Stimulated activated effector memory CD8-positive, alpha-beta T cell treated with anti-CD3 and anti-CD28 coated beads, Interleukin-12 subunit alpha, Interleukin-12 subunit beta, amount 100 ng/mL, for 72 hours (primary cell): ENCODE measurements at regions not wholly inside any gene's neighbourhood (a gene's known extent, or its start where the extent isn't known, plus 50 kb on each side); places are given as distances from the start of the nearest gene placed in this dataset.

Experiments used
- ATAC-seq: fragments of 150-1000 bp; cut with Tn5 transposase; 2 replicates; pipeline ENCODE4 v1.10.0; 2021
- DNase-seq, 2 donors: peaks; one replicate each; pipeline ENCODE4 v3.0.0; 2021 to 2022; ENCODE audit warnings: low spot score in 2 of 2
- H3K27ac Mint-ChIP-seq: one replicate; pipeline ENCODE4 v1.8.0; 2022; ENCODE audit warnings: mild to moderate bottlenecking, mixed read lengths
- H3K36me3 Mint-ChIP-seq: one replicate; pipeline ENCODE4 v1.8.0; 2022; ENCODE audit warnings: mild to moderate bottlenecking, mixed read lengths
- H3K4me1 Mint-ChIP-seq: one replicate; pipeline ENCODE4 v1.8.0; 2022; ENCODE audit warnings: mixed read lengths
- H3K4me3 Mint-ChIP-seq: one replicate; pipeline ENCODE4 v1.8.0; 2022; ENCODE audit warnings: mild to moderate bottlenecking, mixed read lengths
- H3K9me3 Mint-ChIP-seq: one replicate; pipeline ENCODE4 v1.8.0; 2022; ENCODE audit warnings: mixed read lengths

DNA sequence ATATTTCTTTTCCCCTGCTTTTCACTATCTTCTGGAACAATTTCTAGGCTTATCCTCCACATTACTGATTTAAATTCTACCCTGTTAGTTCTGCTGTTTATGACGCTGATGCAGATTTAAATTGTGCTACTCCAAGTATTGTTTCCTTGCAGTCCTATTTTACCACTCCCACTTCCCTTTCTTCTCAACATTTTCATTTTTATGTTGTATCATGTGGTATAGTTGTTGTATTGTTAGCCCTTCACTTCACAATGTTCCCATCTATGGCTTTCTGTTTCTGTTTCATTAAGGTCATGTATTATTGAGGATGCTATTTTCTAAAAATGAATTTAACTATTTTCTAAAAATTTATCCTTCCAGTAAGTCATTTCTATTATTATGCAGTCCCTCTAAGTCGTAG lies 254.4 kb downstream of the NDUFS4 start:
- no peak for DNase-seq
- Mint-ChIP-seq H3K4me1 (no peaks in the 10 kb centered on the region), H3K4me3 (no peak overlapping the region), H3K9me3 (peaks cover 3% of the 10 kb centered on the region), H3K27ac (no peak overlapping the region), H3K36me3 (no peaks in the 10 kb centered on the region)
- ATAC-seq = no peak

DNA sequence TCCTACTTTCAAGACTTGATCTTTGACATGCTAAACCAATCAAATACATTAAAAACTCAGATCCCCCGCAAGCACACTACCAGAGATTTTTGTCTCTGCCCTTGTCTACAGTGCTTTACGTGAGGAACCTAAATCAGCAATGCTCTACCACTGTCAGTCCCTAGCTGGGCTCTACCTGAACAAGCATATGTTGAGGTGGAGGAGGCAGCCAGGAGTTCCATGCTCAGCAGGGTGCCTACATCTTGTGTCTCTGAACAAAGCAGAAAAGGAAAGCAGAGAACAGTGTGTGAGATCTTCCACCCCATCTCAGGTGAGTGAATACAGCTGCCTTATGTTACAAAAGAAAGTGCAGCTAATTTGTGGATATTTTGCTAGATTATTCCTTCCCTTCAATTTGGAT lies 255.0 kb downstream of the NDUFS4 start:
- Mint-ChIP-seq H3K27ac (no peak overlapping the region), H3K4me3 (no peak overlapping the region), H3K4me1 (no peaks in the 10 kb centered on the region), H3K9me3 (no peaks in the 10 kb centered on the region), H3K36me3 (no peaks in the 10 kb centered on the region)
- no peak for DNase-seq
- no peak for ATAC-seq

DNA sequence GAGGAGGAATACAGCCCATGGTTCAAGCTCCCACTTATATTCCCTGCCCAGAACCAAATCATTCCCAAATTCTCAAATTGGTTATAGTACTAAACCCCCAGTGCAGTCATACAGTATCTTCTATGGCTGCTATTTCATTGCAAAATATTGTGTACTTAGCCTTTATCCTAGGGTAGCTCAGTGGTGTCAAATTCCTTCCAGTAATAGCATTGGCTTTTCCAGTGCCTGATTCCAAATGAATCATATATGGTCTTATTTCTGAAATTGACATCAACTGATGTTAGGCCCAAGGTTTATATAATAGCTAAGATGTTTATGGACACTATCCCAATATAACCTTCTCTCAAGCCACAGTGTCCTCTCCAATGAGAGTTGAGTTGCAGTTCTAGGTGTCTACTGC lies 256.7 kb downstream of the NDUFS4 start:
- no peak for ATAC-seq
- Mint-ChIP-seq H3K9me3 (no peaks in the 10 kb centered on the region), H3K4me3 (no peak overlapping the region), H3K4me1 (no peaks in the 10 kb centered on the region), H3K27ac (no peak overlapping the region), H3K36me3 (no peaks in the 10 kb centered on the region)
- DNase-seq = no peak

DNA sequence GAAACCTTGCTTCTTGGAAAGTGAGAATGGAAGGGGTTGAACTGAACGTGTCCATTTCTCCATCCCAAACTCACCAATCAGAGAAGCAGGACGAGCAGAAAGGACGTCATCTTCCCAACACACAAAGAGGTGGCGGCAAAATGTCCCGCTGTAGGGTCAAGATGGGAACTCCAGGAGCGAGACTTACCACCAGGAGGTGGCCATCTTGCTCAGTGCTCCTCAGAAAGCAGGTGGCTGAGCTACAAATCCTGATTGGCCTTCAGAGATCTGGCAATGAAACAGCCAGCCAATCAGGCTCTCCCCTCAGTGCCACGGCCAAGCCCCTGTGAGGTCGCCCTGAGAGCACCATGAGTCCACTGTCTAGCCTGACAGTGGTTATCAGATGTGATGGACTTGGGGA lies 259.0 kb downstream of the NDUFS4 start:
- Mint-ChIP-seq H3K9me3 (no peaks in the 10 kb centered on the region), H3K4me1 (no peaks in the 10 kb centered on the region), H3K4me3 (no peak overlapping the region), H3K27ac (no peak overlapping the region), H3K36me3 (no peaks in the 10 kb centered on the region)
- ATAC-seq (no peak), DNase-seq (no peak)

DNA sequence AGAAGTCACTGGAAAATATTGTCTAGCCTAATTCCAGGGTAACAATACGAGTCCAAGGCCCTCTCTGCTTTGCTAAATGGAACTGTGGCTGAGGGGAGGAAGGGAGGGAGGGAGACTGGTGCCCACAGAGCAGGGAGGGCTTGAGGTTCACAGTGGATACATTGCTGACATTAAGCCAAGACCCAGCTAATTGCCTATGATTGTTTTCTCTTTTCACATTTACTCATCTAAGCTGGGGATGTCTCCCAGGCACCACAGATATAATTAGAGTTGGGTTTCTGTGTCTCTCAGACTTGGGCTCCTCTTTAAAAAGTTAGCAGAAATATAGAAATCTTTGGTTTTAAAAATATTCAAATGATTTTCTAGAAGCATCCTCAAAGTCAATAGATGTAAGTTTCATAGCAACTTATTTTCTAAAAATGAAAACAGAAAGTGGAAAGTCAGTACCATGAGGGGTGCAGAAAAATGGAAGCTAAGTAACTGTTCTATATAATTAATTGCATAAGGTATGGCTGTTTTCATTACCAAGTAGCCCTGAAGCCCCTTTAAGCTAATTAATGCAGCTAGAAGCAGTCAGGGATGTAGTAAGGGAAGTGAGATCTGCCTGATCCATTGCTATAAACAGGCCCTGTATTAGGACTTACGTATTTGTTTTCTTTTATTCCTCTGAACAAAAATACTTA lies 259.8 kb downstream of the NDUFS4 start:
- no peaks in the 10 kb centered on the region for H3K4me1 Mint-ChIP-seq
- ATAC-seq = no peak
- no peak overlapping the region for H3K4me3 Mint-ChIP-seq
- H3K27ac Mint-ChIP-seq = no peak overlapping the region
- H3K36me3 Mint-ChIP-seq = no peaks in the 10 kb centered on the region
- no peaks in the 10 kb centered on the region for H3K9me3 Mint-ChIP-seq
- DNase-seq = no peak

DNA sequence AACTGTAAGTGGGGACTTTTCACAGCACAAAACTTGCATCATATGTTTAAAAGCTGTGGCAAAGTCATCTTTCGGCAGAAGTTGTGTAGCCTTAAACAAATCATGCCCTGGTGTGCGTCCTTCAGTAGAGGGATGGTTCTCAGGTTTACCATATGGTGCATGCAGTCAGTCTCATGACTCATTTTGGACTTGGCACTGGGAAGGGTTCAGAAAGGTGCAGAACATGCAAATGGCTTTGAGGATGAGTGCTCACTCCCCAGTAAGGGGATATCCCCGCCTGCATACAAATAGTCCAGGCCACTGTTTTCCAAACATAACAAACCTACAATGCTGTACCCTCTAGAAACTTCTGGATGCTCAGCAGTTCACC lies 260.3 kb downstream of the NDUFS4 start:
- Mint-ChIP-seq H3K9me3 (no peaks in the 10 kb centered on the region), H3K27ac (no peak overlapping the region), H3K4me1 (no peaks in the 10 kb centered on the region), H3K36me3 (no peaks in the 10 kb centered on the region), H3K4me3 (no peak overlapping the region)
- no peak for DNase-seq
- ATAC-seq = no peak

DNA sequence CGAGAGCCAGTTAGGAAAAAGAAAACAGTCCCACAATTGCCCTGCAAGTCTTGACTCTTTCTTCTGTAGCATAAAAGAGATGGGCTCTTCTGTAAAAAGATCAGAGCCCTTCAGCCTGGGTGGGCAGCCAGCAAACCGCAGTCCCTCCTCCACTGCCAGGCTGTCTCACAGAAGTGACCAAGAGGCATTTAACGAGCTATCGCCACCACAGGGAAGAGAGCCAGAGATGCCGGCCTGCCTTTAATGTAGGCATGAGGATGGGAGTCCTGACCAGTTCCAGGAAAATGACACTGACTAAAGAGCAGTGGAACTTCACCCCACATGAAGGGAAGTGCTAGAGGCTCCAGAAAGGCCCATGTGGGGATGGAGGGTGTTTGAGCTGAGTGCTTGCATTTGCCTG lies 264.6 kb downstream of the NDUFS4 start:
- H3K36me3 Mint-ChIP-seq = no peaks in the 10 kb centered on the region
- H3K4me1 Mint-ChIP-seq = no peaks in the 10 kb centered on the region
- no peak overlapping the region for H3K4me3 Mint-ChIP-seq
- H3K9me3 Mint-ChIP-seq = no peaks in the 10 kb centered on the region
- H3K27ac Mint-ChIP-seq = no peak overlapping the region
- DNase-seq (no peak), ATAC-seq (no peak)

DNA sequence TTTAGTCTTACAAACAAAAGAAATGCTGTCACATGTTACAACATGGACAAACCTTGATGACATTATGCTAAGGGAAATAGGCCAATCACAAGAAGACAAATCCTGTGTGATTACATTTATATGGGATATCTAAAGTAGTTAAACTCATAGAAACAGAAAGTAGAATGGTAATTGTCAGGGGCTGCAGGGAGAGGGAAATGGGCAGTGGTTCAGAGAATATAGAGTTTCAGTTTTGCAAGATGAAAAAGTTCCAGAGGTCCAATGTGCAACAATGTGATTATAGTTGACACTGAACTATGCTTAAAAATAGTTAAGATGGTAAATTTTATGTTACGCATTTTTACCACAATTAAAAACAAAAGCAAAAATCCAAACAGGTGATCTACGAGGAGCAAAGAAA lies 265.5 kb downstream of the NDUFS4 start:
- no peaks in the 10 kb centered on the region for H3K36me3 Mint-ChIP-seq
- no peaks in the 10 kb centered on the region for H3K9me3 Mint-ChIP-seq
- no peak overlapping the region for H3K27ac Mint-ChIP-seq
- no peak overlapping the region for H3K4me3 Mint-ChIP-seq
- no peak for DNase-seq
- no peak for ATAC-seq
- no peaks in the 10 kb centered on the region for H3K4me1 Mint-ChIP-seq

DNA sequence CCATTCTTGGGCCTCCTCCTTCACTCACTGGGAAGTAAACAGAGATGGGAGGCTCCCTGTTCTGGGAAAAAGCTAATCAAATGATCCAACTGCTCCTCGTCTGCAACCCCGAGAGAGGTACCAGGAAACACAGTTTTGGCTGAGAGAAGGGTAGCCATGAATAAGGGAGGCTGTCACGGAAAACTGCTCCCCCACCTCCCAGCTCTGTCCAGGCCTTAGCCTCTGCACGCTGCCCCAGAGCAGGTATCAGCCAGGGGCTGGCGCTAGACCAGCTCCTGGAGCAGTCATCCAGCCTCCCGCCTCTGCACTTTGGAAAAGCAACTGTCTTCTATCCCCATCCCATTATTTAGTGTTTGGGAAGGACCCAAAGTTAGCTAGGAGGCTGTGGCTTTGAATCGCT lies 266.1 kb downstream of the NDUFS4 start:
- no peaks in the 10 kb centered on the region for H3K4me1 Mint-ChIP-seq
- H3K9me3 Mint-ChIP-seq = no peaks in the 10 kb centered on the region
- no peak overlapping the region for H3K4me3 Mint-ChIP-seq
- H3K36me3 Mint-ChIP-seq = no peaks in the 10 kb centered on the region
- ATAC-seq (no peak), DNase-seq (no peak)
- H3K27ac Mint-ChIP-seq = no peak overlapping the region

DNA sequence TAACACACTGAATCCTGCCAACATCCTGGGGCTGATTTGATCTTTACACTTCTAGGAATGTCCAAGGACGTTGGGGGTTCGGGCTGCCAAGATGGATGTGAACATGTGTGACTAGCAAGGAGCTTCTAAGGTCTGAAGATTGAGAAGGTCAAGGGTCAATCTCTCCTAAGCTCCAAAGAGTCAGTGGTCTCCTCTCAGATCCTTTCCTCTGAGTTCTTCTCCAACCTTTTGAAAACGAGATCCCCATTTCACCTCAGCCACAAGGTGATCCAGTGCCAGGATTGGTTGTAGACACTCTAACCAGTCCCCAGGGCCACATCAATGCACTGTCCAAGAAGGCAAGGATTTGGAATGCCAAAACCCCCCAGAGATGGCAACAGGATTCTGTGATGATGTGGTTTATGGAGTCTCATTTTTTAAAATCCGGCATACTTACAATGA lies 266.8 kb downstream of the NDUFS4 start:
- DNase-seq (no peak), ATAC-seq (no peak)
- no peaks in the 10 kb centered on the region for H3K36me3 Mint-ChIP-seq
- no peak overlapping the region for H3K4me3 Mint-ChIP-seq
- no peaks in the 10 kb centered on the region for H3K4me1 Mint-ChIP-seq
- no peaks in the 10 kb centered on the region for H3K9me3 Mint-ChIP-seq
- no peak overlapping the region for H3K27ac Mint-ChIP-seq

DNA sequence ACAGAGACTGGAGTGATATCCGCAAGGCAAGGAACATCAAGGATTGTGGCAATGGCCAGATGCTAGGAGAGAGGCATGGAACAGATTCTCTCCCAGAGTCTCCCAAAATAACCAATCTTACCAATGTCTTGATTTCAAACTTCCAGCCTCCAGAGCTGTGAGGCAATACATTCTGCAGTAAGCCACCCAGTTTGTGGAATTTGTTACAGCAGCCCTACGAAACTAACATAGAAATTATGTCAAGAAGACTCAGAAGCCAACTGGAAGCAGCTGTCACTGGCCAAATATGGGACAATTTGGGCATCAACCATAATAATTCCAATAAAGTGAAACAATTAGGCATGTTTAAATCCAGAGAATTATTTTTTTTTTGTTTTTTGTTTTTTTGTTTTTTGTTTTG lies 271.1 kb downstream of the NDUFS4 start:
- Mint-ChIP-seq H3K4me3 (no peak overlapping the region), H3K4me1 (no peaks in the 10 kb centered on the region)
- no peak for ATAC-seq

More for the DNA sequence above, 271.1 kb downstream of the NDUFS4 start:
- Mint-ChIP-seq H3K36me3 (no peaks in the 10 kb centered on the region), H3K9me3 (no peaks in the 10 kb centered on the region), H3K27ac (no peak overlapping the region)
- DNase-seq = no peak
